DMS114 treated with DMSO at 0.1 percent for 48 hours (cell line): ENCODE measurements at regions not wholly inside any gene's neighbourhood (a gene's known extent, or its start where the extent isn't known, plus 50 kb on each side); places are given as distances from the start of the nearest gene placed in this dataset.
A peak's percentile ranks its signal among the peaks of the same experiment; 100 is the strongest.

ENCODE experiments used
- DNase-seq: peaks from one replicate; lab custom pipeline; 2025; ENCODE audit not compliant: unreplicated experiment; lab: John Stamatoyannopoulos, UW

DNA sequence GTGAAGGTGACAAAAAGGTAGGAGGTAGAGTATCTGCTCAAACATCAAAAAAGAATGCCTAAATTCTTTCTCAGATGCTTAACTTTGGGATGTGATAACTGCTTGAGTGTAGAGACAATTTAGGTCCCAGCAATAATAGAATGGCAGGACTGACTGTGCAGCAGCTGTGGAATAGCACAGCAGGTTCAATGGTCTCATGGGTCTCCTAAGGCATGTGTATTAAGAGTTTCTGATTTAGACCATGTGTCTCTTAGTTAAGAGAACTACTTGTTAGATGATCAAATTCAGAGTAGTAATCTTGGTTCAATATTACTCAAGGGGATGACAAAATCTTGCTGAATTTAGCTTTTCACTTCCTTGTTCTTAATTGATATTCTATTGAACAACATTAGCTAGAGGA, 72.0 kb downstream of the ALX1 start:
- DNase-seq: no peak

DNA sequence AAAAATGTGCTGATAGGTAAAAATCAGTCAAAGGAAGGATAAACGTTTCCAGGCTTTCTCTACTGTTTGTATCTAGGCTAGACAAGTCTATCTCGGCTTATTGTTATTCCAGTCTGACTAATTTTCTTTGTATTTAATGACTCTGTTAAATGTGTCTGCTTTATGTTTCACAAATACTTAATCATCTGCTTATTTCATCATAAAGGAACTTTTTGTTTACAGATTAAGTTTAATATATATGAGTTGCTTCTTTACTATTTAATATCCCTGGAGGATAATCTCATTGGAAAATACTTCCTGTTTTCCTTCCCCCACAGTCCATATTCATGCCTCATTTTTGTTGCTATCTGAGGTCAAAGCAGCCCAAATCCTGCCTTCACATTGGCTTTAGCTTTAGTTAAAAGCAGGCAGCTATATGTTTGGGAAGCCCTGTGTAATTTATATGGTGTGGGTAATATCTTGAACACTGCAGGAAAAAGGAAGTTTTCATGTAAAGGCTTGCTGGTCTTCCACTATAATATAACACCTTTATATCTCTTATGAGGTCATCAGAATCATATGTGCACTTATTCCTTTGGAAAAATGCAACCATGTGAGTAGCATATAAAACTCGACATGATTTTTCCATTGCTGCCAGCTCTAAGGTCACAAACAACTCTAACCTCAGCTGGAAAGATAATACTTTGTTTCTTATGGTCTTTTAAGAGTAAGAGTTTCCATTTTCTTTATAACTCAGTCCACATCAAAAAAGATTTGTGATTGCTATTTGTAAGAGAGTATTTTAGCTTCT, 76.8 kb downstream of the ALX1 start:
- DNase-seq: no peak

DNA sequence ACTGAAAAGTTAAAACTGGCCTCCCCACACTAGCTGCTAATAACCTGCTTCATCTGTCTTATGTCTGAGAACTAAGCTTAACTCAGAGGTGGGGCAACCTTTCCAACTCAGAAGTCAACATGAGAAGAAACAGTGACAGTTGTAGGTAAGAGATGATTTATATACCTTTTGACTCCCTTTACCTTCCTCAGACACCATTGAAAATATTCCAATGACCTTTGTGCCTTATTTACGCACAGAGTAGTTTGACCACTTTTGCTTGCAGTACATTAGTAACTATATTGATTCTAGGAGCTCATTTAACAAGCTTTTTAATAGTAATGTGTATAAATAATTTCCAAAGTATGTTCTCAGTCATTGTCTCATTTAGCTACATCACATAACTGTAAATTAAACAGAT, 77.6 kb downstream of the ALX1 start:
- DNase-seq: no peak

DNA sequence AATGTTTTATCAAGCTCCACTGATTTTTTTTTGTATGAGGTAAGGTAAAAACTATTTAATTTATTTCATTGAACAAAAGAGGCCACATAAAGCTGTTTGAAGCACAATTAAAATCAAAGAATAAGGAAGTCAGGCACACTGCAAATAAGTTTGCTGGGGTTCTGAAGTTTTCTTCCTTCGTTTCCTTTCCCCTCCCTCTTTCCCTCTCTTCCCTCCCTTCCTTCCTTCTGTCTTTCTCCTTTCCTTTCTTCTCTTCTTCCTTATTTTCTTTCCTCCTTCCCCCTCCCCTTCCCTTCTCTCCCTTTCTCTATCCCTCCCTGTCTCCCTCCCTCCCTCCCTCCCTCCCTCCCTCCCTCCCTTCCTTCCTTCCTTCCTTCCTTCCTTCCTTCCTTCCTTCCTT, 78.7 kb downstream of the ALX1 start:
- no peak for DNase-seq

DNA sequence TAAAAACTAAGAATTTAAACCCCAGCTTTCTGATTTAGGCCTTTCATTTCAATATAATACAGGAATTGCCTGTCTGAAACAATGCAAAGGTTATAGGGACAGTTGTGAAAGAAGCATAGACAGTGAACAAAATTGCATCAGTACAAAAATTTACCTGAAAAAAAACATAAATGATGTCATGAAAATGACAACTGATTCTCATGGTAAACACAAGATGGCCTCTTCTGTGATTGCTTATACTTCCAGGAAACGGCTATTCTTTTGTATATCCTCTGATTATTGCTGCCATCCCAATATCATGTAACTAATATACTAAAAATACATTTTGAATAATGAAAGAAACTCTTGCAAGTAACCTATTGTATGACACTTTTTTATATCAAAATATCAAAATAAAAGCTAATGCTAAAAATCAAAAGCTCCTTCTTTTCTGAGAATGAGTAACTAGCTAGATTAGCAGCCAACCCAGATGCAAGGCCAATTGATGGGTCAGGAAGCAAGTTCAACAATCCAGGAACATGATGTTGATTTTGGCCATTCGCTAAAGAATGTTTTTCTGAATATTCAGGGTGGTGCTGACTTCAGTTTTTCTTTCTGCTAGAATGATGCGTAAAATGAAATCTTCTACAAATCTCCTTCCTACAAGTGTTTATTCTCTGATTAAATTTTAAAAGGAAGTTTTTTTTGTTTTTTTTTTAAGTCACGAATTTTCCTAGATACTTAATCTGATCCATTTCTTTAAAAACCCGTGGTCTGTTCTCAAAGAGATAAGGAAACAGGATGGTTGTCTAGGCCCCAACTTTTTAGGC, 83.6 kb downstream of the ALX1 start:
- no peak for DNase-seq

- peak; percentile 50 for DNase-seq
Observed at GRCh38 chr12:85367936-85368335, 87.9 kb downstream of the ALX1 start.

- peak; percentile 28 for DNase-seq
Observed at GRCh38 chr12:85369365-85370154, 89.5 kb downstream of the ALX1 start.

DNA sequence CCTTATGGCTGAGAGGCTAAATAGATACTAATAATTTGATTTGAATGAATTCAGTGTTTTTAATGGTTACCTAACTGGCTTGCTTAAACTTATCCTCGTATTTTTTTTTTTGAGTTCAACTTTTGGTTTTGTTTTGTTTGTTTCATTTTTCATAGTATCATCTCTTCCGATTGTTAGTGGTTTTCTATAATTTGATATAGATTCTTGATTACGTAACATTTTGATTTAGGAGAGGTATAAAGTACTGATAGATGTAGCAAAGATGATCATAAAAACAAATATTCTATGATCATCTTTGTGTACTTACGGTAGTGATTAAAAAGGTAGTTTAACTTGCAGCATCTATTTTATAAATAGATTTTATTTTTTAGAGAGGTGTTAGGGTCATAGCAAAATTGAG, 93.0 kb downstream of the ALX1 start:
- no peak for DNase-seq

GRCh38 chr12:85374981-85375380, 95.0 kb downstream of the ALX1 start:
- DNase-seq: no peak

GRCh38 chr12:85385406-85385805, 105.4 kb downstream of the ALX1 start:
- no peak for DNase-seq

DNA sequence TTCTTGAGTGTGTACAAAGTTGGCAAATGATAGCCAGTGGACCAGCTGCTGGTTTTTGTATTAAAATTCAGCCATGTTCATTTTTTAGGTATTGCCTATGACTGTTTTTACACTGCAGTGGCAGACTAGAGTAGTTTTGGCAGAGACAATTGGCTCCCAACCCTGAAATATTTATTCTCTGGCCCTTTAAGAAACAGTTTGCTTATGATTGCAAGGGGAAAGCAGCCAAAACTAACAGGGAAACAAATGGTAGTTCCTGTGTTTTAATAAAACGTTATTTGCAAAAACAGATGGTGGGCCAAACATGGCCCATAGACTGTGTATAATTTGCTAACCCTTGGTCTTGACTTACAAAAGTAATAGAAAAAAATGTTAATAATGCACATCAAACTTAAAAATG, 110.2 kb downstream of the ALX1 start:
- DNase-seq: no peak

DNA sequence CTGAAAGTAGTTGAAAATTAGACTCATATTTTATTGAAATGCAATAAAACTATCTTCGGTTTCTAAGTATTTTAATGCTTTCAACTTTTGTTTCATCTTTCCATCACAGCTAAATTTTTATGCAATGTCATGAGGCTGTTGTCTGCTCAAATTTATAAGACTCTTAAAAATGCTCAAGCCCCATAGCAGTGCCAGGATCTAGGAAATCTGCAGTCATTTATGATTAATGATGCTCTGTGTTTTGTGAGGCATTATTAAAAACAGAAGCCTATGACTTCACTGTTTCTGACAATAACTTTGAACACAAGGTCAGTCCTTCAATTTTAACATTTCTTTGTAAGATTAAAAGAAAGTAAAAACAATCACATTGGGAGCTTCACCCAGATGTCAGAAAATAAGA, 112.5 kb downstream of the ALX1 start:
- DNase-seq: no peak

- DNase-seq: no peak
Observed at GRCh38 chr12:85393606-85394005, 113.6 kb downstream of the ALX1 start.

DNA sequence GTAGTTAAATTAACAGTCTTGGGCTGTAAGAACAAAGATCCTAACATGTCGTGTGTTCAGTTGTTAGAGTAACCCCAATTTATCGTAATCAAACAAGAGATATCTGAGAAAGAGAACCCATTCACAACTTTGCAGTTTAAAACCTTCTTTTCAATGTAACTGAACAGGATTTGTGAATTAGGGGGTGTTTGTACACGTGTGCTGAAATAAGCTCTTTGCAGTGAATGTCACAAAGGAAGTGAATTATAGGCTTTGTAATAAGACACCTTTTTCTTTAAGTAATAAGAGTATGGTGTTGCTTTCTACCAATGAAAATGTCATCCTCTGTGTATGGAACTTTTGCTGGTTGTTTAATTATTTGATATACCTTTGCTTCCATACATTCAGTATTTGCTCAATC, 114.0 kb downstream of the ALX1 start:
- DNase-seq: no peak

- peak; percentile 17 for DNase-seq
Observed at GRCh38 chr12:85394809-85395208, 114.8 kb downstream of the ALX1 start.

DNA sequence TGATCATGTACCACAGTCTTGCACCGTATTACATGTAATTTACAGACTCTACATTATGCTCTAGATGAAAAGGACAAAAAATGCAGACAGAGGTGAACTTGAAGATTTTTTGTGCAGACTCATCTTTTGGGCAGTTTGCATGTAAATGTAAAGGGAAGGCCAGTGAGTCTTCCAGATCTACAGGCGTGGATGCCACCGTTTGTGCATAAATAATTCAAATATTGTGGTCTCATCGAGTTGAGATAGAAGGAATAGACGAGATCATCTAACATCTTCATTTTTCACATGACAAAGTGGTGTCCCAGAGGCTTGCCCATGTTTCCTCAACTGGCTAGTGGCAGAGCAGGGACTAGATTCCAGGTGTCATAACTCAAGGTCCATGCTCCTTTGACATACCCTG, 125.2 kb downstream of the ALX1 start:
- no peak for DNase-seq

GRCh38 chr12:85405781-85406522, 125.9 kb downstream of the ALX1 start:
- peak; percentile 51 for DNase-seq

- DNase-seq: no peak
Observed at GRCh38 chr12:85413266-85413665, 133.2 kb downstream of the ALX1 start.

- DNase-seq: peak; percentile 84
Observed at GRCh38 chr12:85422762-85423161, 142.7 kb downstream of the ALX1 start.

DNA sequence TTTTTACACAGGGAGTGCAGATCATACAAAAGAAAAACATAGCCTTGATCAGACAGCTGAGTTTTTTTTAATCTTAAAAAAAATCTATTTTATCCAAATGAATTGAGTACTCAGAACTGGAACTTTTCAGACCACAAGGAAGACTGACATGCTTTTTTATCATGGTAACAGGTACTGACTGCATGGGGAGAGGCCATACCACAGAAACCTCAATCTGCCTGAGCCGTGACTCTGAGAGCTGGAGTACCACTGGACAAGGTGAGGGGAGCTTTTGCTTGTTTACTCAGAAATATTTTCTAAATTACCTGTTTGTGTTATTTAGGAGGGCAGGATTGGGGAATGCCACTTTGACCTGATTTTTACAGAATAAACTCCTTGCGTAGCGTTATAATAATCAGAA, 143.9 kb downstream of the ALX1 start:
- DNase-seq: no peak
